NCI-H526 treated with DMSO at 0.1 percent for 48 hours (cell line): ENCODE measurements at regions not wholly inside any gene's neighbourhood (a gene's known extent, or its start where the extent isn't known, plus 50 kb on each side); places are given as distances from the start of the nearest gene placed in this dataset.

Experiments used
- DNase-seq: peaks from one replicate; lab custom pipeline; 2025; lab: John Stamatoyannopoulos, UW

GRCh38 chr4:24105327-24106038, 215.6 kb upstream of the PPARGC1A start:
- no peak for DNase-seq

GRCh38 chr4:24104158-24104565, 214.3 kb upstream of the PPARGC1A start:
- no peak for DNase-seq

- DNase-seq = no peak
These were observed 213.7 kb upstream of the PPARGC1A start for GRCh38 chr4:24103434-24104157.

GRCh38 chr4:24102621-24103020, 212.8 kb upstream of the PPARGC1A start:
- no peak for DNase-seq

- DNase-seq = no peak
These were observed 206.8 kb upstream of the PPARGC1A start for GRCh38 chr4:24096603-24097002.

GRCh38 chr4:24094726-24095125, 204.9 kb upstream of the PPARGC1A start:
- DNase-seq = no peak

GRCh38 chr4:24093446-24093845, 203.6 kb upstream of the PPARGC1A start:
- DNase-seq = no peak

GRCh38 chr4:24091639-24092233, 201.9 kb upstream of the PPARGC1A start:
- no peak for DNase-seq

- DNase-seq = no peak
These were observed 200.1 kb upstream of the PPARGC1A start for GRCh38 chr4:24089851-24090534.

GRCh38 chr4:24080871-24081270, 191.0 kb upstream of the PPARGC1A start:
- DNase-seq = no peak

- DNase-seq = no peak
These were observed 188.6 kb upstream of the PPARGC1A start for GRCh38 chr4:24078347-24078962.

- DNase-seq = no peak
These were observed 187.0 kb upstream of the PPARGC1A start for GRCh38 chr4:24076811-24077210.

GRCh38 chr4:24073948-24074347, 184.1 kb upstream of the PPARGC1A start:
- no peak for DNase-seq

GRCh38 chr4:24071612-24072372, 181.9 kb upstream of the PPARGC1A start:
- DNase-seq = no peak

- DNase-seq = no peak
These were observed 180.3 kb upstream of the PPARGC1A start for GRCh38 chr4:24070117-24070516.

- DNase-seq = no peak
These were observed 177.7 kb upstream of the PPARGC1A start for GRCh38 chr4:24067367-24068193.

GRCh38 chr4:24065974-24066373, 176.1 kb upstream of the PPARGC1A start:
- no peak for DNase-seq

GRCh38 chr4:24063731-24064130, 173.9 kb upstream of the PPARGC1A start:
- no peak for DNase-seq

GRCh38 chr4:24060932-24061331, 171.1 kb upstream of the PPARGC1A start:
- DNase-seq = no peak

- DNase-seq = no peak
These were observed 170.0 kb upstream of the PPARGC1A start for GRCh38 chr4:24059839-24060238.
